Smooth muscle cell (in vitro differentiated cells): ENCODE measurements at regions not wholly inside any gene's neighbourhood (a gene's known extent, or its start where the extent isn't known, plus 50 kb on each side); places are given as distances from the start of the nearest gene placed in this dataset.

Experiments used
- DNase-seq: peaks from one replicate; lab custom pipeline; 2025; ENCODE audit not compliant: unreplicated experiment; lab: John Stamatoyannopoulos, UW
- H2AFZ ChIP-seq: fragments of 200-600 bp; sonication (generic); 2 replicates; pipeline ENCODE4 v1.6.0; 2016; ENCODE audit warnings: antibody characterized with exemption, low read depth, mild to moderate bottlenecking
- H3F3A ChIP-seq: fragments of 200-600 bp; sonication (generic); 2 replicates; pipeline ENCODE4 v1.6.0; 2017; ENCODE audit warnings: antibody characterized with exemption, low read depth
- H3K27ac ChIP-seq: fragments of 200-600 bp; sonication (generic); 2 replicates; pipeline ENCODE4 v1.5.1; 2016; ENCODE audit warnings: low read depth, mild to moderate bottlenecking
- H3K27me3 ChIP-seq: fragments of 200-600 bp; sonication (generic); 2 replicates; pipeline ENCODE4 v1.6.1; 2016; ENCODE audit warnings: low read depth, mild to moderate bottlenecking
- H3K36me3 ChIP-seq: fragments of 200-600 bp; sonication (generic); 2 replicates; pipeline ENCODE4 v1.5.1; 2016; ENCODE audit warnings: low read depth
- H3K4me1 ChIP-seq: fragments of 200-600 bp; sonication (generic); 2 replicates; pipeline ENCODE4 v1.5.1; 2016; ENCODE audit warnings: low read depth
- H3K4me2 ChIP-seq: fragments of 200-600 bp; sonication (generic); 2 replicates; pipeline ENCODE4 v1.6.0; 2016; ENCODE audit warnings: mild to moderate bottlenecking
- H3K4me3 ChIP-seq: fragments of 200-600 bp; sonication (generic); 2 replicates; pipeline ENCODE4 v1.5.1; 2016; ENCODE audit warnings: mild to moderate bottlenecking
- H3K79me2 ChIP-seq: fragments of 200-600 bp; sonication (generic); 2 replicates; pipeline ENCODE4 v1.6.0; 2016; ENCODE audit warnings: low read depth, mild to moderate bottlenecking
- H3K9ac ChIP-seq: fragments of 200-600 bp; sonication (generic); 2 replicates; pipeline ENCODE4 v1.6.0; 2016; ENCODE audit warnings: low read depth
- H3K9me3 ChIP-seq: fragments of 200-600 bp; sonication (generic); replicated peaks from 2 replicates; pipeline ENCODE4 v1.5.1; 2016; ENCODE audit warnings: low read depth
- H4K20me1 ChIP-seq: fragments of 200-600 bp; sonication (generic); 2 replicates; pipeline ENCODE4 v1.6.0; 2016; ENCODE audit warnings: low read depth
- WGBS: methylation state at CpG from one replicate; pipeline ENCODE4 v1.1.7; 2016; ENCODE audit warnings: low lambda C conversion rate; 5-methylcytosine and 5-hydroxymethylcytosine counted together
- TF ChIP-seq, protein P1 (sequence below): fragments of 200-600 bp; sonication (generic); IDR thresholded peaks from 2 replicates; pipeline ENCODE4 v1.5.1; 2017; ENCODE audit warnings: borderline replicate concordance, mild to moderate bottlenecking, antibody characterized with exemption; ENCODE audit not compliant: insufficient read depth, poor library complexity, severe bottlenecking

- Histone ChIP-seq H4K20me1 (no peaks in the 10 kb centered on the region), H3K79me2 (no peaks in the 10 kb centered on the region), H3K9me3 (no peaks in the 10 kb centered on the region), H3K4me1 (no peaks in the 10 kb centered on the region), H3F3A (no peaks in the 10 kb centered on the region), H3K27me3 (no peaks in the 10 kb centered on the region), H3K9ac (no peak overlapping the region), H3K4me3 (no peak overlapping the region), H3K4me2 (no peak overlapping the region), H3K27ac (no peak overlapping the region), H2AFZ (no peak overlapping the region), H3K36me3 (no peaks in the 10 kb centered on the region)
- TF ChIP-seq, protein P1, sequence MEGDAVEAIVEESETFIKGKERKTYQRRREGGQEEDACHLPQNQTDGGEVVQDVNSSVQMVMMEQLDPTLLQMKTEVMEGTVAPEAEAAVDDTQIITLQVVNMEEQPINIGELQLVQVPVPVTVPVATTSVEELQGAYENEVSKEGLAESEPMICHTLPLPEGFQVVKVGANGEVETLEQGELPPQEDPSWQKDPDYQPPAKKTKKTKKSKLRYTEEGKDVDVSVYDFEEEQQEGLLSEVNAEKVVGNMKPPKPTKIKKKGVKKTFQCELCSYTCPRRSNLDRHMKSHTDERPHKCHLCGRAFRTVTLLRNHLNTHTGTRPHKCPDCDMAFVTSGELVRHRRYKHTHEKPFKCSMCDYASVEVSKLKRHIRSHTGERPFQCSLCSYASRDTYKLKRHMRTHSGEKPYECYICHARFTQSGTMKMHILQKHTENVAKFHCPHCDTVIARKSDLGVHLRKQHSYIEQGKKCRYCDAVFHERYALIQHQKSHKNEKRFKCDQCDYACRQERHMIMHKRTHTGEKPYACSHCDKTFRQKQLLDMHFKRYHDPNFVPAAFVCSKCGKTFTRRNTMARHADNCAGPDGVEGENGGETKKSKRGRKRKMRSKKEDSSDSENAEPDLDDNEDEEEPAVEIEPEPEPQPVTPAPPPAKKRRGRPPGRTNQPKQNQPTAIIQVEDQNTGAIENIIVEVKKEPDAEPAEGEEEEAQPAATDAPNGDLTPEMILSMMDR: no peak
- DNase-seq: no peak
- WGBS: 90% methylated on average over 2 of the region's 2 CpGs
These were observed 393.8 kb downstream of the ZNF385D start for GRCh38 chr3:21357241-21357640.

DNA sequence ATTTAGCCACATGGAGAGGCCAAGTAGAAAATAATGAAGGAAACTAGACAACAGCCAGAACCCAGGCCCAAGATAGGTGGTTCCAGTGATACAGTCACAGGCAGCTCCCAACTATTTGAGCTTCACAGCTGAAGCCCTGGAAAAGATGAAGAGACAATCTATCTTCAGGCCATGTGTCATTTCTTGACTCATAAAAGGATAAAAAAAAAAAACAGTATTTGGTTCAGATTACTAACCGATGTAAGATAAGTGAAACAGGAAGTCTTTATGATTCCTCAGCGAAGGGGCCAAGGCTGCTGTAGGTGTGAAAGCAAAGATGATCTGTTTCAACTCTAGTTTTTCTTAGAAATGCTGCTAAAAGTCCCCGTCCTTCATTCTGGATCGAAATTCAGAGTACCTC is 394.6 kb downstream of the ZNF385D start:
- TF ChIP-seq, protein P1: no peak
- no peak for DNase-seq
- Histone ChIP-seq H2AFZ (no peak overlapping the region), H3K4me2 (no peak overlapping the region), H3K27me3 (no peaks in the 10 kb centered on the region), H3K79me2 (no peaks in the 10 kb centered on the region), H3K36me3 (no peaks in the 10 kb centered on the region), H4K20me1 (no peaks in the 10 kb centered on the region), H3K27ac (no peak overlapping the region), H3K9me3 (no peaks in the 10 kb centered on the region), H3K4me3 (no peak overlapping the region), H3F3A (no peaks in the 10 kb centered on the region), H3K9ac (no peak overlapping the region), H3K4me1 (no peaks in the 10 kb centered on the region)
- 77% methylated on average over 4 of the region's 4 CpGs for WGBS

DNA sequence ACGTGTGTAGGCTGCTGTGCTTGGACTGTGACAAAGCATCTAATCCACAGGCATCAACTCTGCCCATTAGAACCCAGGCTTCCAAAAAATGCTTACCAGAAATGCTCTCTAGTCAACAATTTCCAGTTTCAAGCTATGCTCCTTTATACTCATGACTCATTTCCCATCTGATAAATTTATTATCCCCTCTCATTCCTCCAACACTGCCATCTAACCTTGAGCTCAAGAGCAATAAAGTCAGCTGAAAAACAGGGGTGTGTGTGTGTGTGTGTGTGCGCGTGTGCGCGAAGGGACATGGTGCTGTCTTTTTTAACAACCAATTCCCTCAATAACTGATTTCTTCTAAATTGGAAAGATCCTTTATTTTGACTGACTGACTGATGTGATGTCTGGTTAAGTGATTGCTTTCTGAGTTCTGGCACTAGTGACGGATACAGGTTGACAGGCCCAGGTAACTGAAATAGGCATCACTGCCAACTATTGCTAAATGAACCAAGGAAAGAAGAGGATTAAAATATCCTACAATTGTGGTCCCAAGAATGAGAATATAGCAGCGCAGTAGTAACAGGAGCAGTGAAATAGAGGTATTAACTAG is 405.5 kb downstream of the ZNF385D start:
- no peaks in the 10 kb centered on the region for H3K4me1 ChIP-seq
- no peaks in the 10 kb centered on the region for H3F3A ChIP-seq
- no peaks in the 10 kb centered on the region for H3K79me2 ChIP-seq
- H3K27me3 ChIP-seq: no peaks in the 10 kb centered on the region
- no peak overlapping the region for H3K27ac ChIP-seq
- H2AFZ ChIP-seq: no peak overlapping the region
- no peak overlapping the region for H3K4me3 ChIP-seq
- WGBS: 73% methylated on average over 7 of the region's 7 CpGs
- no peak overlapping the region for H3K4me2 ChIP-seq
- no peaks in the 10 kb centered on the region for H4K20me1 ChIP-seq
- TF ChIP-seq, protein P1: no peak
- H3K36me3 ChIP-seq: no peaks in the 10 kb centered on the region
- no peaks in the 10 kb centered on the region for H3K9me3 ChIP-seq
- H3K9ac ChIP-seq: no peak overlapping the region
- DNase-seq: no peak

- Histone ChIP-seq H3K27me3 (no peaks in the 10 kb centered on the region), H3F3A (peaks cover 3% of the 10 kb centered on the region), H3K9ac (no peak overlapping the region), H3K4me3 (no peak overlapping the region), H4K20me1 (no peaks in the 10 kb centered on the region), H3K79me2 (no peaks in the 10 kb centered on the region), H3K27ac (no peak overlapping the region), H3K36me3 (no peaks in the 10 kb centered on the region), H3K4me1 (peaks cover 3% of the 10 kb centered on the region), H3K9me3 (no peaks in the 10 kb centered on the region), H3K4me2 (no peak overlapping the region), H2AFZ (no peak overlapping the region)
- TF ChIP-seq, protein P1: no peak
- no peak for DNase-seq
- WGBS: 81% methylated on average over 1 of the region's 1 CpG
These were observed 419.2 kb downstream of the ZNF385D start for GRCh38 chr3:21331857-21332256.
